ENCODE measurements at regions not wholly inside any gene's neighbourhood (a gene's known extent, or its start where the extent isn't known, plus 50 kb on each side); places are given as distances from the start of the nearest gene placed in this dataset.

DNA sequence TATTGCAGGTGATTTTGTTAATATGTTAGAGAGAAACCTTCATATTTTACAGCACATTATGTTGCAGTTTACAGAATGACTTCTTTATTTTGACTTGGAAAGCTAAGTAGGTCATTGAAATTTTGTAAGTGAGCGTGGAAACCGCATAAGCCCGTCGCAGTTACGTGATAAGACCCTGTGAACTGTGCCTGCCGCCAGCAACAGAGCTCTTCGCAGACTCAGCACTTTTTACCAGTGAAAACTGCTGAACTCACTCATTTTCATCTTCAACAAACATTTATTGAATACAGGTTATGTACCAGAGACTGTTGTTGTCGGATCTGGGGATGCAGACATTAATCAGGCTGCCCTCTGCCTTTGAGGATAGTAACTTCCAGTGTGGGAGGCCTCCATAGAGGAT lies 355.7 kb downstream of the HS3ST1 start:
- TF ChIP-seq ZSCAN30 (tag by site-specific recombination; IDR thresholded peaks at IDR 0.05) (no peak), ZNF302 (tag by site-specific recombination; IDR thresholded peaks at IDR 0.05; ENCODE audit: low read depth) (no peak), REST (tag by site-specific recombination; IDR thresholded peaks at IDR 0.05) (no peak), ZNF623 (tag by site-specific recombination; IDR thresholded peaks at IDR 0.05) (no peak), ZNF16 (tag by site-specific recombination; IDR thresholded peaks at IDR 0.05; ENCODE audit: low read depth) (no peak), OVOL3 (tag by site-specific recombination; IDR thresholded peaks at IDR 0.05) (no peak), ZNF580 (tag by site-specific recombination; IDR thresholded peaks at IDR 0.05) (no peak), ZNF585B (tag by site-specific recombination; IDR thresholded peaks at IDR 0.05) (no peak), MYNN (tag by site-specific recombination; IDR thresholded peaks at IDR 0.05; ENCODE audit: borderline replicate concordance) (no peak), HOXD13 (CRISPR knock-in tag; IDR thresholded peaks at IDR 0.05; ENCODE audit: borderline replicate concordance) (no peak), ZNF561 (tag by site-specific recombination; IDR thresholded peaks at IDR 0.05; ENCODE audit: borderline replicate concordance) (no peak), ZNF266 (tag by site-specific recombination; IDR thresholded peaks at IDR 0.05; ENCODE audit: low read depth) (no peak), ZBTB1 (tag by site-specific recombination; IDR thresholded peaks at IDR 0.05) (no peak)

GRCh38 chr4:11072463-11072862 lies 356.2 kb downstream of the HS3ST1 start:
- Histone ChIP-seq H3K27ac (ENCODE audit: extremely low read depth, low read depth, low read length) (no peak overlapping the region), H3K4me3 (ENCODE audit: low read depth, low read length) (no peak overlapping the region), H3K36me3 (ENCODE audit: control insufficient read depth in 2 of 2, insufficient read depth in 1 of 2, low read length in 2 of 2) (no peaks in the 10 kb centered on the region), H3K9me3 (ENCODE audit: control insufficient read depth, insufficient read depth, low read depth, low read length) (no peaks in the 10 kb centered on the region), H3K4me1 (ENCODE audit: control insufficient read depth, insufficient read depth, low read length) (no peaks in the 10 kb centered on the region)
- ChIA-PET CTCF (no interaction called here), POLR2A (no interaction called here)
- TF ChIP-seq ZNF274 (IDR thresholded peaks at IDR 0.05; ENCODE audit: low read length): no peak
- no peak for TF ChIP-seq ZNF274 (tag by site-specific recombination; IDR thresholded peaks at IDR 0.05; ENCODE audit: borderline replicate concordance)
- TF ChIP-seq ATF2 (tag by site-specific recombination; IDR thresholded peaks at IDR 0.05; ENCODE audit: low read depth): no peak
- no peak for TF ChIP-seq ZNF626 (tag by site-specific recombination; IDR thresholded peaks at IDR 0.05)
- TF ChIP-seq HIC1 (tag by site-specific recombination; IDR thresholded peaks at IDR 0.05): no peak
- TF ChIP-seq TRIM28 (IDR thresholded peaks at IDR 0.05; ENCODE audit: borderline replicate concordance, low read length): no peak
- TF ChIP-seq ZNF654 (tag by site-specific recombination; IDR thresholded peaks at IDR 0.05; ENCODE audit: low read depth): no peak
- no peak for TF ChIP-seq ZNF510 (tag by site-specific recombination; IDR thresholded peaks at IDR 0.05; ENCODE audit: insufficient replicate concordance)
- no peak for TF ChIP-seq ZBTB8A (tag by site-specific recombination; IDR thresholded peaks at IDR 0.05)
- TF ChIP-seq ZNF677 (tag by site-specific recombination; IDR thresholded peaks at IDR 0.05): no peak
- TF ChIP-seq ZNF488 (tag by site-specific recombination; IDR thresholded peaks at IDR 0.05): no peak
- TF ChIP-seq YY2 (tag by site-specific recombination; IDR thresholded peaks at IDR 0.05): no peak

More for the DNA sequence above, 355.7 kb downstream of the HS3ST1 start:
- Histone ChIP-seq H3K27ac (ENCODE audit: extremely low read depth, low read depth, low read length) (no peak overlapping the region), H3K4me1 (ENCODE audit: control insufficient read depth, insufficient read depth, low read length) (no peaks in the 10 kb centered on the region), H3K9me3 (ENCODE audit: control insufficient read depth, insufficient read depth, low read depth, low read length) (no peaks in the 10 kb centered on the region), H3K4me3 (ENCODE audit: low read depth, low read length) (no peak overlapping the region), H3K36me3 (ENCODE audit: control insufficient read depth in 2 of 2, insufficient read depth in 1 of 2, low read length in 2 of 2) (no peaks in the 10 kb centered on the region)
- POLR2A ChIA-PET: no interaction called here
- CTCF ChIA-PET: no interaction called here
